Prostate gland (tissue), 2 donors: ENCODE measurements at regions not wholly inside any gene's neighbourhood (a gene's known extent, or its start where the extent isn't known, plus 50 kb on each side); places are given as distances from the start of the nearest gene placed in this dataset.
"Not testable (repeated sequence)": the region's sequence is repeated elsewhere in the genome, so short reads cannot be mapped to it uniquely, and the experiment has no call there.

ENCODE experiments used
- DNase-seq: peaks from one replicate; pipeline ENCODE4 v3.0.0-alpha.2; 2019; ENCODE audit warnings: low spot score
- H3K27ac ChIP-seq, 2 donors: fragments of 200-600 bp; sonication (generic); 2 replicates each; pipeline ENCODE4 v1.5.1; 2017 to 2019
- H3K27me3 ChIP-seq: fragments of 200-600 bp; sonication (generic); replicated peaks from 2 replicates; pipeline ENCODE4 v1.5.1; 2019; ENCODE audit not compliant: insufficient read depth
- H3K36me3 ChIP-seq, 2 donors: fragments of 200-600 bp; sonication (generic); 1 replicate in 1 of 2; 2 replicates in 1 of 2; pipeline versions ENCODE4 v1.5.1 to v1.8.1; 2017 to 2019
- H3K4me1 ChIP-seq: fragments of 200-600 bp; sonication (generic); replicated peaks from 2 replicates; pipeline ENCODE4 v1.5.1; 2019
- H3K4me3 ChIP-seq, 2 donors: fragments of 200-600 bp; sonication (generic); 2 replicates each; pipeline ENCODE4 v1.5.1; 2017 to 2019
- H3K9me3 ChIP-seq: fragments of 200-600 bp; sonication (generic); 2 replicates; pipeline ENCODE4 v1.5.1; 2017
- POLR2A ChIP-seq: fragments of 450-650 bp; IDR thresholded peaks from one replicate; pipeline ENCODE4 v1.6.1; 2016; ENCODE audit warnings: antibody characterized with exemption, mild to moderate bottlenecking
- POLR2AphosphoS5 ChIP-seq: sonication (generic); formaldehyde crosslinking; IDR thresholded peaks from one replicate; pipeline ENCODE4 v1.6.1; 2017; ENCODE audit warnings: antibody characterized with exemption
- WGBS: methylation state at CpG from one replicate; pipeline ENCODE4 v1.1.5; 2018; 5-methylcytosine and 5-hydroxymethylcytosine counted together
- intact Hi-C: fragments of 100-400 bp; cut with DNase I; formaldehyde crosslinking; loops from one replicate; pipeline ENCODE4 v1.14.2; 2022
- TF ChIP-seq, protein P1 (sequence below), 4 experiments: fragments of 200-600 bp in 2 of 4; fragments of 450-650 bp in 2 of 4; sonication (generic) in 2 of 4; IDR thresholded peaks; 1 replicate in 3 of 4; 2 replicates in 1 of 4; pipeline ENCODE4 v1.5.1; 2016 to 2019; ENCODE audit warnings: antibody characterized with exemption in 4 of 4, mild to moderate bottlenecking in 2 of 4, moderate library complexity in 2 of 4

DNA sequence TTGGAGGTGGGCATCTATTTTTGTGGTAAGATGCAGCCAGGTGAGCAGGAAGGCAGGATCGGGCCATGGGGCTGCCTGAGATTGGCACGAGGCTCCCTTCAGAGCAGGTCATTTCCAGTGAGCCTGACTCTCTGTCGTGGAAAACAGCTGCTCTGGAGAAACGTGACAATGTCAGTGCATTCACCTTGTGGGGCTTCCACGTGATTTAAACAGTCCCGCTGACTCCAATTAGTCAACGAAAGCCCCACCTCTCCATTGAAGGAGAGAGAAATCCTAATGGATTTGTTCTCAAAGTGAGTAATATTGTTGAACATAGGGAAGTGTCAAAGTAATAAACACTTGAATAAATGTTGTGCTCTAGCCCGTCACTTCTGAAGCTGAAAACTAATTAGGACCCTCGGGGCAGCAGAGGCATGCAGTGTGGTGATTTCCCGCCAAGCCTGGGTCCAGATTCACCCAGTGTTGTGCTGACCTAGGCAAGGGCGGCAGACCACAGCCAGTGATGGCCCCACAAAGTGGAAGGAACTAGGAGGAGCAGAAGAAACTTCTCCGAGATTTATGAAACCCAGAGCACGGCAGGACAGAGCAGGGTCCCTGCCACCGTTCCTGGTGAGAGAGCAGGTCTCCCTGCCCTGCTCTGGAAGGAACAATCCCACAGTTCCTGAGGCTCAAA is 172.5 kb upstream of the C1orf174 start:
- Histone ChIP-seq H3K36me3 (no peaks in the 10 kb centered on the region), H3K9me3 (no peaks in the 10 kb centered on the region), H3K4me3 (no peak overlapping the region), H3K27ac (no peak overlapping the region), H3K27me3 (peaks cover 4% of the 10 kb centered on the region), H3K4me1 (no peaks in the 10 kb centered on the region)
- WGBS, result 56% methylated on average over 14 of the region's 14 CpGs
- TF ChIP-seq, protein P1, sequence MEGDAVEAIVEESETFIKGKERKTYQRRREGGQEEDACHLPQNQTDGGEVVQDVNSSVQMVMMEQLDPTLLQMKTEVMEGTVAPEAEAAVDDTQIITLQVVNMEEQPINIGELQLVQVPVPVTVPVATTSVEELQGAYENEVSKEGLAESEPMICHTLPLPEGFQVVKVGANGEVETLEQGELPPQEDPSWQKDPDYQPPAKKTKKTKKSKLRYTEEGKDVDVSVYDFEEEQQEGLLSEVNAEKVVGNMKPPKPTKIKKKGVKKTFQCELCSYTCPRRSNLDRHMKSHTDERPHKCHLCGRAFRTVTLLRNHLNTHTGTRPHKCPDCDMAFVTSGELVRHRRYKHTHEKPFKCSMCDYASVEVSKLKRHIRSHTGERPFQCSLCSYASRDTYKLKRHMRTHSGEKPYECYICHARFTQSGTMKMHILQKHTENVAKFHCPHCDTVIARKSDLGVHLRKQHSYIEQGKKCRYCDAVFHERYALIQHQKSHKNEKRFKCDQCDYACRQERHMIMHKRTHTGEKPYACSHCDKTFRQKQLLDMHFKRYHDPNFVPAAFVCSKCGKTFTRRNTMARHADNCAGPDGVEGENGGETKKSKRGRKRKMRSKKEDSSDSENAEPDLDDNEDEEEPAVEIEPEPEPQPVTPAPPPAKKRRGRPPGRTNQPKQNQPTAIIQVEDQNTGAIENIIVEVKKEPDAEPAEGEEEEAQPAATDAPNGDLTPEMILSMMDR (IDR thresholded peaks at IDR 0.05), result no peak
- TF ChIP-seq POLR2AphosphoS5 (no peak), POLR2A (no peak)
- intact Hi-C loops, result no loop called here
- DNase-seq, result no peak

DNA sequence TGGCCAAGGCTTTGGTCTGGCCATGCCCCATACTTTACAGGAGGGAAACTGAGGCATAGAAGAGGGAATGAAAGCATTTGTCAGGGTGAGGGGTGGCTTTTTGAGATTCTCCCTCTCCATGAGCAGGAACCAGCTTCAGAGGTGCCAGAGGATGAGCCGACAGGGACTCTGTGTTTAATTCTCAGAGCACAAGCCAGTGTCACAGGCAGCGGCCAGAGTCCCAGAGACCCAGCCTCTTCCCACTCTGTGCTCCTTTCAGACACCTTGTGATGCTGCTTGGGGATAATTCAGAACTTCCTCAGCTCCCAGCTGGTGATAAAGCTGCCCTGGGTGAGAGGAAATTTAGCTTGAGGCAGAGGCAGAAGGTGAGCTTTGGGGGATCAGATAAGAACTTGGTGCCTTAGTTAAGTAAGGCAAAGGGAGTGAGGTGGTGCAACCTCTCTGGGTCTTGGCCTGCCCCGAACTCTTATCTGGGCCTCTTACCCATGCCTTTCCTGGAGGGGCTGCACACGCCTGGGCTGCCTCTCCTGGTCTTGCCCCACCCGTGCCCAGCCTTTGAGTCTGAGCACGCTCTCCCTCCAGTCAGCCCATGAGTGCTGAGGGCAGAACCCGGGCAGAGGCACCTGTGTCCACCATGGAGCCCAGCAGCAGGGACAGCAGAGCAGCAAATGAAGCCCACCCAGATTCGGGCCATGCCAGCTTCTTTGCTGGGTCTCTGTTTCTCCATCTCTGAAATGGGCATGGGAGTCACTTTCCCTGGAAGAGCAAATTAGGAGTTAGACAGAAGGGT is 175.6 kb upstream of the C1orf174 start:
- H3K27ac ChIP-seq, result no peak overlapping the region
- no peaks in the 10 kb centered on the region for H3K9me3 ChIP-seq
- H3K36me3 ChIP-seq, result no peaks in the 10 kb centered on the region
- no peak overlapping the region for H3K4me3 ChIP-seq
- peaks cover 4% of the 10 kb centered on the region for H3K27me3 ChIP-seq
- no peak for DNase-seq
- no peak for TF ChIP-seq POLR2A
- intact Hi-C loops, result no loop called here
- WGBS, result 81% methylated on average over 8 of the region's 8 CpGs
- no peaks in the 10 kb centered on the region for H3K4me1 ChIP-seq

DNA sequence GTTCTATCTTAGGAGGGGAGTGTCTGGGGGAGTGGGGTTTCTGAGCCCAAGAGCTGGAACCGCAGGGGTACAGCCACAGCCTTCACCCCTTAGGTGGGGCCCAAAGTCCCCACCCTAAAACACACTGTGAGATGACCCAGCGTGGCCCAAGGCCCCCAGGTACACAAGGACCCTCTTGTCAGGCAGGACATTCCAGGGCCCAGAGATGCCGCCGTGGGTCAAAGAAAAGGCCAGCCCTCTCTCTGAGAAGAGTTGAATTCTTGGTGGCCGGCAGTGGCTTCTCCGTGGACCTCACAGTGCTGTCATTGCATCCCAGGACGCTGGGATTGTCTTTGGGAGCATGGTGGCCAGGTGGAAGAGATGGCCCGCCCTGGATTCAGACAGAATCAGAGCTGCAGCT is 176.3 kb upstream of the C1orf174 start:
- intact Hi-C loops, result no loop called here
- Histone ChIP-seq H3K27me3 (peaks cover 4% of the 10 kb centered on the region), H3K9me3 (no peaks in the 10 kb centered on the region), H3K4me1 (no peaks in the 10 kb centered on the region), H3K4me3 (no peak overlapping the region), H3K27ac (no peak overlapping the region), H3K36me3 (no peaks in the 10 kb centered on the region)
- no peak for DNase-seq
- no peak for TF ChIP-seq POLR2AphosphoS5
- no peak for TF ChIP-seq POLR2A
- TF ChIP-seq, protein P1 (IDR thresholded peaks at IDR 0.05), result no peak
- 72% methylated on average over 8 of the region's 8 CpGs for WGBS

DNA sequence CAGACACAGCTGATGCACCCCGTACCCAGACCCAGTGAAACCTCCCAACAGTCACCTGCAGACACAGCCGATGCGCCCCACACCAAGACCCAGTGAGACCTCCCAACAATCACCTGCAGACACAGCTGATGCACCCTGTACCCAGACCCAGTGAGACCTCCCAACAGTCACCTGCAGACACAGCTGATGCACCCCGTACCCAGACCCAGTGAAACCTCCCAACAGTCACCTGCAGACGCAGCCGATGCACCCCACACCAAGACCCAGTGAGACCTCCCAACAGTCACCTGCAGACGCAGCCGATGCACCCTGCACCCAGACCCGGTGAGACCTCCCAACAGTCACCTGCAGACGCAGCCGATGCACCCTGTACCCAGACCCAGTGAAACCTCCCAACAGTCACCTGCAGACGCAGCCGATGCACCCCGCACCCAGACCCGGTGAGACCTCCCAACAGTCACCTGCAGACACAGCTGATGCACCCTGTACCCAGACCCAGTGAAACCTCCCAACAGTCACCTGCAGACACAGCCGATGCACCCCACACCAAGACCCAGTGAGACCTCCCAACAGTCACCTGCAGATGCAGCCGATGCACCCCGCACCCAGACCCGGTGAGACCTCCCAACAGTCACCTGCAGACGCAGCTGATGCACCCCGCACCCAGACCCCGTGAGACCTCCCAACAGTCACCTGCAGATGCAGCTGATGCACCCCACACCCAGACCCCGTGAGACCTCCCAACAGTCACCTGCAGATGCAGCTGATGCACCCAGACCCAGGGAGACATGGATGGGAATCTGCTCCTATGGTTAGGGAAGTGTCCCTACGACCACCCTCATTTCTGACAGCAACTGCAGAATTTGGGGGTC is 178.3 kb upstream of the C1orf174 start:
- H3K4me3 ChIP-seq, H3K4me1 ChIP-seq, intact Hi-C loops, DNase-seq, H3K27ac ChIP-seq, H3K36me3 ChIP-seq, H3K9me3 ChIP-seq, H3K27me3 ChIP-seq: not testable (repeated sequence)
- 77% methylated on average over 22 of the region's 24 CpGs for WGBS

DNA sequence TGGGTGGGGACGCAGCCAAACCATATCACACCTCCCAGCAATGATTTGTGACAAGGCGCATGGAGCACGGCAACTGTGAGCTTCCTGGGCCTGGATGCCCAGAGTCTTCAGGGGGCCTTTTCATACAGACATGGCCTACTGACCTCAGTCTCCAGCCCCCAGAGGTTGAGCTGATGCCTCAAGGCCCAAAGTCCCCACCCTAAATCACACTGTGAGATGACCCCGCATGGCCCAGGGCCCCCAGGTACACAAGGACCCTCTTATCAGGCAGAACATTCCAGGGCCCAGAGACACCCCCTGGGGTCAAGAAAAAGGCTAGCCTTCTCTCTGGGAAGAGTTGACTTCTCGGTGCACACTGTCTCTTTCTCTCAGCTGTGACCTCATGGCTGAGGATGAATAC is 179.7 kb upstream of the C1orf174 start:
- H3K4me1 ChIP-seq, result no peaks in the 10 kb centered on the region
- no peak overlapping the region for H3K4me3 ChIP-seq
- no peaks in the 10 kb centered on the region for H3K27me3 ChIP-seq
- TF ChIP-seq POLR2A (no peak), POLR2AphosphoS5 (no peak)
- TF ChIP-seq, protein P1 (IDR thresholded peaks at IDR 0.05), result no peak
- WGBS, result 87% methylated on average over 4 of the region's 5 CpGs
- H3K36me3 ChIP-seq, result no peaks in the 10 kb centered on the region
- intact Hi-C loops, result no loop called here
- no peak for DNase-seq
- H3K9me3 ChIP-seq, result no peaks in the 10 kb centered on the region
- H3K27ac ChIP-seq, result no peak overlapping the region
